Left ventricle myocardium inferior (tissue), 1 donor: ENCODE measurements at regions not wholly inside any gene's neighbourhood (a gene's known extent, or its start where the extent isn't known, plus 50 kb on each side); places are given as distances from the start of the nearest gene placed in this dataset.
"Not testable (repeated sequence)": the region's sequence is repeated elsewhere in the genome, so short reads cannot be mapped to it uniquely, and the experiment has no call there.

Experiments
- DNase-seq: peaks from one replicate; pipeline ENCODE4 v3.0.0-alpha.2; 2020
- H3K27ac ChIP-seq: fragments of 200-600 bp; replicated peaks from 2 replicates; pipeline ENCODE4 v1.8.0; 2021
- H3K27me3 ChIP-seq: fragments of 200-600 bp; 2 replicates; pipeline ENCODE4 v1.8.0; 2021; ENCODE audit warnings: low read depth
- H3K36me3 ChIP-seq: fragments of 200-600 bp; 2 replicates; pipeline ENCODE4 v1.8.0; 2021
- H3K4me1 ChIP-seq: fragments of 200-600 bp; 2 replicates; pipeline ENCODE4 v1.8.0; 2021
- H3K4me3 ChIP-seq: fragments of 200-600 bp; 2 replicates; pipeline ENCODE4 v1.8.0; 2021; ENCODE audit warnings: mild to moderate bottlenecking, moderate library complexity
- H3K9me3 ChIP-seq: fragments of 200-600 bp; replicated peaks from 2 replicates; pipeline ENCODE4 v1.8.0; 2021
- CTCF ChIP-seq: fragments of 200-600 bp; IDR thresholded peaks from 2 replicates; pipeline ENCODE4 v1.8.0; 2021; ENCODE audit warnings: antibody characterized with exemption, mild to moderate bottlenecking, borderline replicate concordance
- intact Hi-C: fragments of 100-400 bp; cut with micrococcal nuclease; formaldehyde crosslinking; loops from one replicate; pipeline ENCODE4 v1.11.0; 2022
- donor health status: DM: no; HTN: yes; CAD: no; lungs with severe emphysema.

- Histone ChIP-seq H3K36me3 (no peaks in the 10 kb centered on the region), H3K9me3 (no peaks in the 10 kb centered on the region), H3K27me3 (no peaks in the 10 kb centered on the region), H3K4me1 (peaks cover 23% of the 10 kb centered on the region), H3K4me3 (no peak overlapping the region), H3K27ac (peak overlapping the region; percentile 70)
- intact Hi-C loops: no loop called here
- no peak for TF ChIP-seq CTCF
- no peak for DNase-seq
These were observed 410.4 kb downstream of the MAFB start for GRCh38 chr20:40278673-40279072.

GRCh38 chr20:40276301-40276700 is 412.7 kb downstream of the MAFB start:
- H3K27me3 ChIP-seq: no peaks in the 10 kb centered on the region
- H3K9me3 ChIP-seq: no peaks in the 10 kb centered on the region
- intact Hi-C loops: no loop called here
- H3K27ac ChIP-seq: no peak overlapping the region
- no peak for TF ChIP-seq CTCF
- peaks cover 23% of the 10 kb centered on the region for H3K4me1 ChIP-seq
- no peaks in the 10 kb centered on the region for H3K36me3 ChIP-seq
- peak; percentile 52 for DNase-seq
- no peak overlapping the region for H3K4me3 ChIP-seq

GRCh38 chr20:40275738-40276137 is 413.3 kb downstream of the MAFB start:
- intact Hi-C loops: no loop called here
- Histone ChIP-seq H3K36me3 (no peaks in the 10 kb centered on the region), H3K4me3 (no peak overlapping the region), H3K4me1 (peaks cover 23% of the 10 kb centered on the region), H3K27me3 (no peaks in the 10 kb centered on the region), H3K27ac (no peak overlapping the region), H3K9me3 (no peaks in the 10 kb centered on the region)
- DNase-seq: no peak
- no peak for TF ChIP-seq CTCF

GRCh38 chr20:40274912-40275533 is 414.0 kb downstream of the MAFB start:
- Histone ChIP-seq H3K4me1 (peaks cover 23% of the 10 kb centered on the region), H3K9me3 (no peaks in the 10 kb centered on the region), H3K27me3 (no peaks in the 10 kb centered on the region), H3K27ac (no peak overlapping the region), H3K36me3 (no peaks in the 10 kb centered on the region), H3K4me3 (no peak overlapping the region)
- no peak for DNase-seq
- no peak for TF ChIP-seq CTCF
- intact Hi-C loops: no loop called here

- H3K4me1 ChIP-seq, H3K36me3 ChIP-seq, DNase-seq, intact Hi-C loops, H3K4me3 ChIP-seq, H3K27me3 ChIP-seq, H3K27ac ChIP-seq, H3K9me3 ChIP-seq: not testable (repeated sequence)
These were observed 419.8 kb downstream of the MAFB start for GRCh38 chr20:40269274-40269673.

GRCh38 chr20:40268321-40269075 is 420.5 kb downstream of the MAFB start:
- no peak for TF ChIP-seq CTCF
- Histone ChIP-seq H3K27ac (no peak overlapping the region), H3K4me3 (no peak overlapping the region), H3K36me3 (no peaks in the 10 kb centered on the region), H3K9me3 (no peaks in the 10 kb centered on the region), H3K27me3 (no peaks in the 10 kb centered on the region), H3K4me1 (no peaks in the 10 kb centered on the region)
- intact Hi-C loops: no loop called here
- no peak for DNase-seq
